Bronchial epithelial cell (primary cell): ENCODE measurements at regions not wholly inside any gene's neighbourhood (a gene's known extent, or its start where the extent isn't known, plus 50 kb on each side); places are given as distances from the start of the nearest gene placed in this dataset.

Experiments
- DNase-seq: peaks from one replicate; pipeline ENCODE4 v3.0.0-alpha.2; 2010; ENCODE audit warnings: low read depth
- FAIRE-seq: peaks from 2 replicates; lab custom pipeline; 2011; peaks lifted over from hg19 to GRCh38; lab: Jason Lieb, UNC
- H3K27me3 ChIP-seq: 2 replicates; pipeline ENCODE4 v1.5.1; 2011; ENCODE audit warnings: low read length; ENCODE audit not compliant: control insufficient read depth, insufficient read depth
- H3K36me3 ChIP-seq: 2 replicates; pipeline ENCODE4 v1.5.1; 2011; ENCODE audit warnings: low read length; ENCODE audit not compliant: control insufficient read depth, insufficient read depth
- H3K4me3 ChIP-seq: 2 replicates; pipeline ENCODE4 v1.5.1; 2011; ENCODE audit warnings: mild to moderate bottlenecking, low read depth, low read length, control low read depth
- CTCF ChIP-seq: IDR thresholded peaks from 2 replicates; pipeline ENCODE4 v1.5.1; 2011; ENCODE audit warnings: mild to moderate bottlenecking, moderate library complexity, low read length, control low read depth, inconsistent platforms; ENCODE audit not compliant: insufficient read depth, severe bottlenecking

DNA sequence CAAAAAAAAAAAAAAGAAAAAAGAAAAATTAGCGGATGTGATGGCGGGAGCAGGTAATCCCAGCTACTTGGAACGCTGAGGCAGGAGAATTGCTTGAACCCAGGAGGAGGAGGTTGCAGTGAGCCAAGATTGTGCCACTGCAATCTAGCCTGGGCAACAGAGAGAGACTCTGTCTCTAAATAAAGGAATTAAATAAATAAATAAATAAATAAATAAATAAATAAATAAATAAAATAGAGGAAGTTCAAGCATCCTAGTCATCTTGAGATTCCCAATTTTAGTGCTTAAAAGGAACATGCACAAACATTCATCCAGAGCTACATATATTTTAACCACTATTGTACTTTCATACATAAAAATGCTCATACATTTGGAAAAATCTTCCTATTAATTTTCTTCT, 61.2 kb upstream of the GABRA1 start:
- DNase-seq (no peak), FAIRE-seq (no peak)
- H3K27me3 ChIP-seq, result no peaks in the 10 kb centered on the region
- no peak for TF ChIP-seq CTCF
- H3K4me3 ChIP-seq, result no peak overlapping the region
- H3K36me3 ChIP-seq, result no peaks in the 10 kb centered on the region

DNA sequence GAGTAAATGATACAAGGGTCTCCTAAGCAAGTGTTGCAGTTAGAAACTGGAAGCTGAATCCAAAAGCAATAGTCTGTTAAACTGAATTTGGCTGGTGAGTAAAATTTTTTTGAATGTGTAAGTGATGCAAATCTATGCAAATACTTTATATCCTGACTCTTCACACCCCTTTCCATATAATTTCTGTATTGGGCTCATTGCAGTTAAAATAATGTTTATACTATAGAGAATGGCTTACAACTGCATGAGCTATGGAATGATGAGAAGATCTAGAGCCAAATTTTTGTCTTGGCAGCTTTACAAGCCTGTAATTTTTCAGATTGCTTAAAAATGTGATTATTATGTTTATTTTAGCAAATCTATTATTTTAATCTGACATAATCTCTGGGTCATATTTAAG, 57.0 kb upstream of the GABRA1 start:
- H3K27me3 ChIP-seq, result no peaks in the 10 kb centered on the region
- DNase-seq (no peak), FAIRE-seq (no peak)
- TF ChIP-seq CTCF, result no peak
- no peaks in the 10 kb centered on the region for H3K36me3 ChIP-seq
- no peak overlapping the region for H3K4me3 ChIP-seq
